H9 (cell line): ENCODE measurements at regions not wholly inside any gene's neighbourhood (a gene's known extent, or its start where the extent isn't known, plus 50 kb on each side); places are given as distances from the start of the nearest gene placed in this dataset.

Source experiments
- DNase-seq: peaks from one replicate; pipeline ENCODE4 v3.0.0-alpha.2; 2017
- H2AFZ ChIP-seq: one replicate; pipeline ENCODE4 v1.6.1; 2013; ENCODE audit warnings: mild to moderate bottlenecking, low read length, control low read depth, moderate library complexity
- H2AK5ac ChIP-seq: 2 replicates; pipeline ENCODE4 v1.6.1; 2013; ENCODE audit warnings: low read length, control low read depth, mixed read lengths; ENCODE audit not compliant: insufficient read length
- H2BK120ac ChIP-seq: one replicate; pipeline ENCODE4 v1.6.1; 2013; ENCODE audit warnings: low read depth, mild to moderate bottlenecking, low read length, control low read depth, inconsistent platforms; ENCODE audit not compliant: poor library complexity, severe bottlenecking
- H2BK12ac ChIP-seq: 2 replicates; pipeline ENCODE4 v1.6.1; 2013; ENCODE audit warnings: low read length, control low read depth, mixed read lengths, low read depth; ENCODE audit not compliant: insufficient read length
- H2BK15ac ChIP-seq: 2 replicates; pipeline ENCODE4 v1.6.1; 2013; ENCODE audit warnings: low read depth, low read length, control low read depth
- H2BK20ac ChIP-seq: one replicate; pipeline ENCODE4 v1.6.1; 2013; ENCODE audit warnings: low read depth, mild to moderate bottlenecking, low read length, control low read depth, inconsistent platforms; ENCODE audit not compliant: poor library complexity, severe bottlenecking
- H2BK5ac ChIP-seq: 2 replicates; pipeline ENCODE4 v1.6.1; 2013; ENCODE audit warnings: low read length, control low read depth, mixed read lengths; ENCODE audit not compliant: insufficient read length
- H3K14ac ChIP-seq: 2 replicates; pipeline ENCODE4 v1.6.1; 2013; ENCODE audit warnings: low read length, control low read depth; ENCODE audit not compliant: insufficient read depth
- H3K18ac ChIP-seq: 2 replicates; pipeline ENCODE4 v1.6.1; 2013; ENCODE audit warnings: low read depth, mild to moderate bottlenecking, mixed read lengths, low read length, control low read depth; ENCODE audit not compliant: insufficient read length
- H3K23ac ChIP-seq: 2 replicates; pipeline ENCODE4 v1.6.1; 2013; ENCODE audit warnings: low read length, control low read depth, mixed read lengths, low read depth; ENCODE audit not compliant: insufficient read length
- H3K23me2 ChIP-seq: 2 replicates; pipeline ENCODE4 v1.6.1; 2013; ENCODE audit warnings: low read depth, mild to moderate bottlenecking, mixed read lengths, low read length, control low read depth; ENCODE audit not compliant: insufficient read length, poor library complexity, severe bottlenecking
- H3K27ac ChIP-seq: 2 replicates; pipeline ENCODE4 v1.5.1; 2013; ENCODE audit warnings: low read length, control low read depth, mixed read lengths, low read depth; ENCODE audit not compliant: insufficient read length
- H3K27me3 ChIP-seq: 2 replicates; pipeline ENCODE4 v1.6.1; 2013; ENCODE audit warnings: low read length, control low read depth, inconsistent platforms; ENCODE audit not compliant: insufficient read depth
- H3K4ac ChIP-seq: 2 replicates; pipeline ENCODE4 v1.6.1; 2013; ENCODE audit warnings: low read depth, mild to moderate bottlenecking, control low read depth, inconsistent platforms, low read length, moderate library complexity
- H3K4me1 ChIP-seq: 2 replicates; pipeline ENCODE4 v1.6.1; 2013; ENCODE audit warnings: low read length, control low read depth, inconsistent platforms; ENCODE audit not compliant: insufficient read depth
- H3K4me2 ChIP-seq: 2 replicates; pipeline ENCODE4 v1.6.1; 2013; ENCODE audit warnings: low read length, control low read depth, mixed read lengths; ENCODE audit not compliant: insufficient read length, insufficient read depth
- H3K56ac ChIP-seq: 2 replicates; pipeline ENCODE4 v1.6.1; 2013; ENCODE audit warnings: low read depth, mild to moderate bottlenecking, mixed read lengths, low read length, control low read depth; ENCODE audit not compliant: insufficient read length
- H3K79me1 ChIP-seq: 2 replicates; pipeline ENCODE4 v1.6.1; 2013; ENCODE audit warnings: low read depth, mild to moderate bottlenecking, moderate library complexity, low read length, control low read depth, inconsistent platforms; ENCODE audit not compliant: insufficient read depth, poor library complexity, severe bottlenecking
- H3K79me2 ChIP-seq: 2 replicates; pipeline ENCODE4 v1.6.1; 2013; ENCODE audit warnings: low read length, control low read depth, inconsistent platforms; ENCODE audit not compliant: insufficient read depth
- H3K9ac ChIP-seq: 2 replicates; pipeline ENCODE4 v1.6.1; 2013; ENCODE audit warnings: low read length, control low read depth, mixed read lengths; ENCODE audit not compliant: insufficient read length; ENCODE audit errors: extremely low read depth
- H3K9me3 ChIP-seq: one replicate; pipeline ENCODE4 v1.6.1; 2013; ENCODE audit warnings: low read depth, low read length, inconsistent platforms; ENCODE audit not compliant: control insufficient read depth
- H3T11ph ChIP-seq: one replicate; pipeline ENCODE4 v1.6.1; 2013; ENCODE audit warnings: mild to moderate bottlenecking, low read length, control low read depth, inconsistent platforms
- H4K20me1 ChIP-seq: one replicate; pipeline ENCODE4 v1.6.1; 2013; ENCODE audit not compliant: control insufficient read depth, insufficient read length, insufficient read depth
- H4K5ac ChIP-seq: 2 replicates; pipeline ENCODE4 v1.6.1; 2013; ENCODE audit warnings: low read depth, mild to moderate bottlenecking, mixed read lengths, low read length, control low read depth; ENCODE audit not compliant: insufficient read length
- H4K8ac ChIP-seq: replicated peaks from 2 replicates; pipeline ENCODE4 v1.6.1; 2013; ENCODE audit warnings: low read length, control low read depth, mixed read lengths, low read depth; ENCODE audit not compliant: insufficient read length
- H4K91ac ChIP-seq: 2 replicates; pipeline ENCODE4 v1.6.1; 2013; ENCODE audit warnings: low read depth, mild to moderate bottlenecking, moderate library complexity, mixed read lengths, low read length, control low read depth; ENCODE audit not compliant: insufficient read length
- H3K27ac Mint-ChIP-seq, 3 experiments: 2 replicates in 2 of 3; 3 replicates in 1 of 3; pipeline ENCODE4 v1.8.0; 2020 to 2021; ENCODE audit warnings: mixed read lengths in 3 of 3, mild to moderate bottlenecking in 1 of 3, moderate library complexity in 1 of 3
- H3K27me3 Mint-ChIP-seq: 2 replicates; pipeline ENCODE4 v1.8.0; 2021; ENCODE audit warnings: low read depth, mild to moderate bottlenecking, moderate library complexity, mixed read lengths
- H3K36me3 Mint-ChIP-seq, 3 experiments: 2 replicates in 2 of 3; 3 replicates in 1 of 3; pipeline ENCODE4 v1.8.0; 2020 to 2021; ENCODE audit warnings: low read depth in 3 of 3, mixed read lengths in 3 of 3; ENCODE audit not compliant: insufficient read depth in 1 of 3
- H3K4me1 Mint-ChIP-seq, 2 experiments: 2 replicates each; pipeline ENCODE4 v1.8.0; 2020; ENCODE audit warnings: mixed read lengths in 2 of 2
- H3K4me3 Mint-ChIP-seq, 2 experiments: 2 replicates in 1 of 2; 3 replicates in 1 of 2; pipeline ENCODE4 v1.8.0; 2020 to 2021; ENCODE audit warnings: mild to moderate bottlenecking in 2 of 2, mixed read lengths in 2 of 2, moderate library complexity in 1 of 2
- H3K9me3 Mint-ChIP-seq, 2 experiments: 2 replicates in 1 of 2; 3 replicates in 1 of 2; pipeline ENCODE4 v1.8.0; 2020; ENCODE audit warnings: mild to moderate bottlenecking in 2 of 2, mixed read lengths in 2 of 2, moderate library complexity in 1 of 2
- CTCF ChIP-seq: fragments of 200-600 bp; sonication (generic); conservative IDR thresholded peaks from 3 replicates; pipeline ENCODE4 v1.8.0; 2021; ENCODE audit warnings: antibody characterized with exemption, mild to moderate bottlenecking
- WGBS: extraction: QIAGEN DNeasy Blood & Tissue Kit; methylation state at CpG from one replicate; pipeline ENCODE4 v1.1.7; 2013; ENCODE audit warnings: missing lambda C conversion rate, low lambda C conversion rate, mixed read lengths; ENCODE audit not compliant: insufficient read length; ENCODE audit errors: extremely low coverage; 5-methylcytosine and 5-hydroxymethylcytosine counted together

GRCh38 chr18:75506913-75507312 is 79.4 kb upstream of the SMIM21 start:
- no peak overlapping the region for H4K5ac ChIP-seq
- H3K4ac ChIP-seq: no peak overlapping the region
- no peak overlapping the region for H2BK5ac ChIP-seq
- H3K27me3 ChIP-seq: no peaks in the 10 kb centered on the region
- no peak overlapping the region for H2AK5ac ChIP-seq
- H3K14ac ChIP-seq: no peak overlapping the region
- no peak overlapping the region for H3T11ph ChIP-seq
- peaks cover 0 to 2% (median 0%) of the 10 kb centered on the region in 3 experiments; a peak in 2 of 7 replicates for H3K36me3 Mint-ChIP-seq
- H3K9me3 ChIP-seq: no peaks in the 10 kb centered on the region
- H3K18ac ChIP-seq: no peak overlapping the region
- H3K56ac ChIP-seq: no peak overlapping the region
- no peak overlapping the region for H2BK12ac ChIP-seq
- H3K9me3 Mint-ChIP-seq: peaks cover 4 to 7% of the 10 kb centered on the region in 2 experiments; a peak in 4 of 5 replicates
- no peak overlapping the region for H2AFZ ChIP-seq
- no peak overlapping the region for H3K27ac Mint-ChIP-seq
- no peak overlapping the region for H3K23ac ChIP-seq
- WGBS: no CpG with 5 or more reads among the region's 7 CpGs
- no peak overlapping the region for H2BK15ac ChIP-seq
- no peaks in the 10 kb centered on the region for H3K4me1 ChIP-seq
- DNase-seq: no peak
- no peaks in the 10 kb centered on the region for H4K20me1 ChIP-seq
- H3K4me2 ChIP-seq: no peak overlapping the region
- H3K23me2 ChIP-seq: no peaks in the 10 kb centered on the region
- H4K8ac ChIP-seq: no peak overlapping the region
- no peak for TF ChIP-seq CTCF
- no peak overlapping the region for H2BK120ac ChIP-seq
- no peaks in the 10 kb centered on the region for H3K79me2 ChIP-seq
- no peak overlapping the region for H3K9ac ChIP-seq
- peaks cover 0 to 4% of the 10 kb centered on the region in 2 experiments; a peak in 2 of 4 replicates for H3K4me1 Mint-ChIP-seq
- no peak overlapping the region for H2BK20ac ChIP-seq
- H3K27me3 Mint-ChIP-seq: no peaks in the 10 kb centered on the region
- H3K79me1 ChIP-seq: no peaks in the 10 kb centered on the region
- no peak overlapping the region for H3K4me3 Mint-ChIP-seq
- H4K91ac ChIP-seq: no peak overlapping the region
- H3K27ac ChIP-seq: no peak overlapping the region
